ENCODE measurements at regions not wholly inside any gene's neighbourhood (a gene's known extent, or its start where the extent isn't known, plus 50 kb on each side); places are given as distances from the start of the nearest gene placed in this dataset.

DNA sequence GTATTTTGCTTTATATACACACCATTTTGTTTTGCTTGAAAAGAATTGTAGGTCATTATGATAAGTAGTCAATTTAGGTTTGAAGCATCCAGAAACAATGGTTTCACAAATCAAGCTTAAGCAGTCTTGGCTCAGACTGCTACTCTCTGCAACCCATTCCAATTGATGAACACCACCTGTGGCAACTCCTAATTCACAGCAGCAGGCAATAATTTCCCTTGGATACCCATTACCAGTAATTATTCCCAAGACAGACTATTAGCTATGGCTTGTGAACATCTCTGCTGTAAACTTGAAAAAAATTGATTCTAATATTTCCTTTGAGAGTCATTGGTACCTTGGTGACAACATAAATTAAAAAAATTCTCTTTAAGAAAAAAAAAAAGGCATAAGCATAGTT lies 299.3 kb upstream of the SLITRK6 start:
- TF ChIP-seq, protein P1, sequence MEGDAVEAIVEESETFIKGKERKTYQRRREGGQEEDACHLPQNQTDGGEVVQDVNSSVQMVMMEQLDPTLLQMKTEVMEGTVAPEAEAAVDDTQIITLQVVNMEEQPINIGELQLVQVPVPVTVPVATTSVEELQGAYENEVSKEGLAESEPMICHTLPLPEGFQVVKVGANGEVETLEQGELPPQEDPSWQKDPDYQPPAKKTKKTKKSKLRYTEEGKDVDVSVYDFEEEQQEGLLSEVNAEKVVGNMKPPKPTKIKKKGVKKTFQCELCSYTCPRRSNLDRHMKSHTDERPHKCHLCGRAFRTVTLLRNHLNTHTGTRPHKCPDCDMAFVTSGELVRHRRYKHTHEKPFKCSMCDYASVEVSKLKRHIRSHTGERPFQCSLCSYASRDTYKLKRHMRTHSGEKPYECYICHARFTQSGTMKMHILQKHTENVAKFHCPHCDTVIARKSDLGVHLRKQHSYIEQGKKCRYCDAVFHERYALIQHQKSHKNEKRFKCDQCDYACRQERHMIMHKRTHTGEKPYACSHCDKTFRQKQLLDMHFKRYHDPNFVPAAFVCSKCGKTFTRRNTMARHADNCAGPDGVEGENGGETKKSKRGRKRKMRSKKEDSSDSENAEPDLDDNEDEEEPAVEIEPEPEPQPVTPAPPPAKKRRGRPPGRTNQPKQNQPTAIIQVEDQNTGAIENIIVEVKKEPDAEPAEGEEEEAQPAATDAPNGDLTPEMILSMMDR (conservative IDR thresholded peaks at IDR 0.05; ENCODE audit: low read length) = no peak
- TF ChIP-seq EZH2phosphoT487 (IDR thresholded peaks at IDR 0.05; ENCODE audit: borderline replicate concordance, low read depth, low read length) = no peak
- Histone ChIP-seq H3K79me2 (ENCODE audit: insufficient read depth, low read depth, low read length) (no peaks in the 10 kb centered on the region), H3K9me2 (ENCODE audit: insufficient read depth, low read length) (no peaks in the 10 kb centered on the region), H3K27ac (ENCODE audit: low read depth, low read length, poor library complexity, severe bottlenecking) (no peak overlapping the region), H2AFZ (ENCODE audit: low read length) (no peak overlapping the region), H3K9me3 (ENCODE audit: low read length) (0 out of 2 replicates have a peak, but pooled peaks cover 9% of the 10 kb centered on the region), H3K4me2 (ENCODE audit: low read length) (no peak overlapping the region), H4K20me1 (ENCODE audit: insufficient read depth, low read length) (no peaks in the 10 kb centered on the region), H3K36me3 (ENCODE audit: insufficient read depth, low read length) (no peaks in the 10 kb centered on the region), H3K4me3 (ENCODE audit: low read depth, low read length, poor library complexity, severe bottlenecking) (no peak overlapping the region), H3K4me1 (ENCODE audit: insufficient read depth, low read length, poor library complexity, severe bottlenecking) (no peaks in the 10 kb centered on the region)
- DNase-seq (ENCODE audit: low spot score) = no peak
- no TSS peak for BruUV-seq (replicated peaks)
- ChIA-PET POLR2A (no interaction called here), CTCF (ENCODE audit: unreplicated experiment) (no interaction called here)
- intact Hi-C loops (cut with micrococcal nuclease; ENCODE audit: unreplicated experiment) = no loop called here

DNA sequence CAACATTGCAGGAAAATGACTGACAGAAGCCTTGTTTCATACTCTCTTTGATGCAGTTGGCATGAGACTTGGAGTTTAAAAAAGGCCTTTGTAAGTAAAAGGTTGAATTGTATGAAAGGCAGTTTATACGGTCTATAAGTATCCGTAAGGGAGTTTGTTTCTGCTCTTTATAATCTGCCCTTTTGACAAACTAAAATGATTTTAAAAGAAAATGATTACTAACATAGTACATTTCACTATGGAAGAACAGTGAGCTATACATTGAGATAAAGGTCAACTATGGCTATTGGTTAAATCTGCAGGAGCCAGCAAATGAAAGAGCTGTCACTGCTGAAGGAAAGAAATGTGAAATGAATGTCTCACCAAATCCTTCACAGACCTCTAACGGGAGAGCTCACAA lies 296.1 kb upstream of the SLITRK6 start:
- H3K9me3 ChIP-seq (ENCODE audit: low read length) = 0 out of 2 replicates have a peak, but pooled peaks cover 8% of the 10 kb centered on the region
- no peaks in the 10 kb centered on the region for H3K4me1 ChIP-seq (ENCODE audit: insufficient read depth, low read length, poor library complexity, severe bottlenecking)
- no peak overlapping the region for H3K27ac ChIP-seq (ENCODE audit: low read depth, low read length, poor library complexity, severe bottlenecking)
- H3K4me2 ChIP-seq (ENCODE audit: low read length) = no peak overlapping the region
- H3K36me3 ChIP-seq (ENCODE audit: insufficient read depth, low read length) = no peaks in the 10 kb centered on the region
- BruUV-seq (replicated peaks) = no TSS peak
- POLR2A ChIA-PET = interaction anchor here (0.7 to 1.3 kb wide), 4 partner anchors 12 to 1419 kb away, joined by 3 to 5 read pairs (median 4); no protein-coding TSS in a partner anchor
- intact Hi-C loops (cut with micrococcal nuclease; ENCODE audit: unreplicated experiment) = no loop called here
- H2AFZ ChIP-seq (ENCODE audit: low read length) = no peak overlapping the region
- no peak for TF ChIP-seq EZH2phosphoT487 (IDR thresholded peaks at IDR 0.05; ENCODE audit: borderline replicate concordance, low read depth, low read length)
- TF ChIP-seq, protein P1 (conservative IDR thresholded peaks at IDR 0.05; ENCODE audit: low read length) = no peak
- H3K4me3 ChIP-seq (ENCODE audit: low read depth, low read length, poor library complexity, severe bottlenecking) = no peak overlapping the region
- H3K9me2 ChIP-seq (ENCODE audit: insufficient read depth, low read length) = no peaks in the 10 kb centered on the region
- H3K79me2 ChIP-seq (ENCODE audit: insufficient read depth, low read depth, low read length) = no peaks in the 10 kb centered on the region
- no peak for DNase-seq (ENCODE audit: low spot score)
- CTCF ChIA-PET (ENCODE audit: unreplicated experiment) = no interaction called here
- no peaks in the 10 kb centered on the region for H4K20me1 ChIP-seq (ENCODE audit: insufficient read depth, low read length)

DNA sequence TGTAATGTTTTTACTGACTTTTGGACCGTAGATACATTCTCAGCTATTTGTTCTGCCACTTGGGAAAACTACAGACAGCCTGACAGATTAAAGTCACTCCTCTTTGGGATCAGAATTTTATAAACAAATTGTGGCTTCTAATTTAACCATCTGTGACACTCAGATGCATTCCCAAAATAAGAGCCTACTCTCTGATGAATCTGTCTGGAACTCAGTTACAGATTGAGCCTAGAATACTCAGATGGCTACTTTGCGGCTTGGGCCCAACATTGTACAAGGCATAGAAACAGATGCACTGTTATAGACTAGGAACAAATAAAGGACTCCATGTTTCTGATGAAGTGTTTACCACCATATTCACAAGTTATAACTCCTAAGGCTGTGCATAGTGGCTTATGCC lies 291.0 kb upstream of the SLITRK6 start:
- no peaks in the 10 kb centered on the region for H3K79me2 ChIP-seq (ENCODE audit: insufficient read depth, low read depth, low read length)
- no peaks in the 10 kb centered on the region for H4K20me1 ChIP-seq (ENCODE audit: insufficient read depth, low read length)
- no peak overlapping the region for H3K4me3 ChIP-seq (ENCODE audit: low read depth, low read length, poor library complexity, severe bottlenecking)
- no peak overlapping the region for H3K27ac ChIP-seq (ENCODE audit: low read depth, low read length, poor library complexity, severe bottlenecking)
- H3K4me1 ChIP-seq (ENCODE audit: insufficient read depth, low read length, poor library complexity, severe bottlenecking) = no peaks in the 10 kb centered on the region
- ChIA-PET CTCF (ENCODE audit: unreplicated experiment) (no interaction called here), POLR2A (no interaction called here)
- BruUV-seq (replicated peaks) = no TSS peak
- H3K36me3 ChIP-seq (ENCODE audit: insufficient read depth, low read length) = no peaks in the 10 kb centered on the region
- no peaks in the 10 kb centered on the region for H3K9me3 ChIP-seq (ENCODE audit: low read length)
- no peak overlapping the region for H2AFZ ChIP-seq (ENCODE audit: low read length)
- no peak overlapping the region for H3K4me2 ChIP-seq (ENCODE audit: low read length)
- intact Hi-C loops (cut with micrococcal nuclease; ENCODE audit: unreplicated experiment) = no loop called here
- TF ChIP-seq, protein P1 (conservative IDR thresholded peaks at IDR 0.05; ENCODE audit: low read length) = no peak
- no peak for TF ChIP-seq EZH2phosphoT487 (IDR thresholded peaks at IDR 0.05; ENCODE audit: borderline replicate concordance, low read depth, low read length)
- no peaks in the 10 kb centered on the region for H3K9me2 ChIP-seq (ENCODE audit: insufficient read depth, low read length)
- no peak for DNase-seq (ENCODE audit: low spot score)

Measured in OCI-LY7 (cell line).